ENCODE measurements at regions not wholly inside any gene's neighbourhood (a gene's known extent, or its start where the extent isn't known, plus 50 kb on each side); places are given as distances from the start of the nearest gene placed in this dataset.

- TF ChIP-seq EZH2phosphoT487 (IDR thresholded peaks at IDR 0.05; ENCODE audit: borderline replicate concordance, low read length) (no peak), EZH2 (IDR thresholded peaks at IDR 0.05; ENCODE audit: low read length, unreplicated experiment) (no peak), CTCF (conservative IDR thresholded peaks at IDR 0.05; ENCODE audit: low read depth, low read length) (no peak)
- H2AFZ ChIP-seq (ENCODE audit: low read length): no peak overlapping the region
- H3K27me3 ChIP-seq (ENCODE audit: low read length): no peaks in the 10 kb centered on the region
- H3K9me3 ChIP-seq (ENCODE audit: low read length): no peaks in the 10 kb centered on the region
- DNase-seq: no peak
- no peaks in the 10 kb centered on the region for H4K20me1 ChIP-seq (ENCODE audit: low read length)
- intact Hi-C loops (cut with micrococcal nuclease): no loop called here
- CTCF ChIA-PET: no interaction called here
- H3K4me3 ChIP-seq (ENCODE audit: low read length): no peak overlapping the region
- no peaks in the 10 kb centered on the region for H3K36me3 ChIP-seq (ENCODE audit: low read depth, low read length)
- POLR2A ChIA-PET (ENCODE audit: unreplicated experiment): interaction anchor here (0.7 kb wide), 1 partner anchor 1112 kb away, joined by 4 read pairs; no protein-coding TSS in a partner anchor
- H3F3A ChIP-seq (ENCODE audit: low read length, unreplicated experiment): peaks cover 5% of the 10 kb centered on the region
- H3K4me2 ChIP-seq (ENCODE audit: low read length): no peak overlapping the region
- H3K79me2 ChIP-seq (ENCODE audit: low read length): no peaks in the 10 kb centered on the region
- no TSS peak for BruUV-seq (replicated peaks)
- H3K9me2 ChIP-seq (replicated peaks; ENCODE audit: low read length): no peaks in the 10 kb centered on the region
- no peak for ATAC-seq
- no peak overlapping the region for H3K9ac ChIP-seq (ENCODE audit: low read length)
- no peak overlapping the region for H3K27ac ChIP-seq (ENCODE audit: low read length)
- peaks cover 12% of the 10 kb centered on the region for H3K4me1 ChIP-seq (ENCODE audit: insufficient read depth, low read length)
These were observed 83.7 kb upstream of the BTG1 start for GRCh38 chr12:92229381-92229780.

DNA sequence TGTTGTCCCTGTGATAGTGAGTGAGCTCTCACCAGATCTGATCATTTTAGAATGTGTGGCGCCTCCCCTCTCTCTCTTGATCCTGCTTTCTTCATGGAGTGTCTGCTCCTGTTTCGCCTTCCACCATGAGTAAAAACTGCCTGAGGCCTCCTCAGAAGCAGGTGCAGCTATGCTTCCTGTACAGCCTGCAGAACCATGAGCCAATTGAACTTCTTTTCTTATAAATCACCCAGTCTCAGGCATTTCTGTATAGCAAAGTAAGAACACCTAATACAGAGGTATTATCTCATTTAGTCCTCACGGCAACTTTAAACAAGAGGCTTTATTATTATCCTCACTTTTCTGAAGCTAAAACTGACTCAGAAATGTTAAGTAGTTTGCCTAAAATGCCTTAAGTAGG lies 81.3 kb upstream of the BTG1 start:
- H3K4me3 ChIP-seq (ENCODE audit: low read length): no peak overlapping the region
- no peaks in the 10 kb centered on the region for H3K27me3 ChIP-seq (ENCODE audit: low read length)
- ATAC-seq (no peak), DNase-seq (no peak)
- no TSS peak for BruUV-seq (replicated peaks)
- no peaks in the 10 kb centered on the region for H3K9me2 ChIP-seq (replicated peaks; ENCODE audit: low read length)
- POLR2A ChIA-PET (ENCODE audit: unreplicated experiment): interaction anchor here (0.6 kb wide), 1 partner anchor 528 kb away, joined by 4 read pairs; no protein-coding TSS in a partner anchor
- no peaks in the 10 kb centered on the region for H3K9me3 ChIP-seq (ENCODE audit: low read length)
- no peak overlapping the region for H3K9ac ChIP-seq (ENCODE audit: low read length)
- H3K4me1 ChIP-seq (ENCODE audit: insufficient read depth, low read length): peaks cover 13% of the 10 kb centered on the region
- TF ChIP-seq EZH2 (IDR thresholded peaks at IDR 0.05; ENCODE audit: low read length, unreplicated experiment): no peak
- TF ChIP-seq CTCF (conservative IDR thresholded peaks at IDR 0.05; ENCODE audit: low read depth, low read length): no peak
- no peak for TF ChIP-seq EZH2phosphoT487 (IDR thresholded peaks at IDR 0.05; ENCODE audit: borderline replicate concordance, low read length)
- intact Hi-C loops (cut with micrococcal nuclease): no loop called here
- CTCF ChIA-PET: no interaction called here
- H3K36me3 ChIP-seq (ENCODE audit: low read depth, low read length): no peaks in the 10 kb centered on the region
- H3F3A ChIP-seq (ENCODE audit: low read length, unreplicated experiment): peaks cover 5% of the 10 kb centered on the region
- H3K79me2 ChIP-seq (ENCODE audit: low read length): no peaks in the 10 kb centered on the region
- no peak overlapping the region for H2AFZ ChIP-seq (ENCODE audit: low read length)
- H3K4me2 ChIP-seq (ENCODE audit: low read length): no peak overlapping the region
- no peak overlapping the region for H3K27ac ChIP-seq (ENCODE audit: low read length)
- no peaks in the 10 kb centered on the region for H4K20me1 ChIP-seq (ENCODE audit: low read length)

DNA sequence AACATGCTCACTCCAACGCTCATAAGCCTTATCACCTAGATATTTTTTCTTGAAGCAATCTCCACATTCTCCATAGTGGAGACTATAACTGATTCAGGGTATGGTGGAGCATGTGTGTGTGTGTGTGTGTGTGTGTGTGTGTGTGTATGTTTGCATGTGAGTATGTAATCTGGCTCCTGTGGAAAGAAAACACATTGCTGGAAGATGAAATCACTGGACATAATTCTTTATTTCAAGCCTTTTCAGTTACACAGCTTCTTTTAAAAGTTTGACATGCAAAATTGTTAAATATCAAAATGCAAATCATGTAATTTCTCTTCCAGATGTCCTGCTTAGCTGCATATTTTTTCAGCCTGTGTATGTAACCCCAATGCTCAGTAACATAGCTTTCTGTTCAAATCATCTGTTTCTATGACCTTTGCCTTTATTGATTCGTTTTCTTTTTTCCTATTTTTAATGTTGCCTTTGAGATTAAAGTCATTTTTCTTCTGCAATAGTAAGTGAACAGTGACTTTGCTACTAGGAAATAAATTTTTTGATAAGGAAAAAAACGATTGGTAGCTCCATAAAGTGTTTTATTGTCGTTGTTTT lies 80.5 kb upstream of the BTG1 start:
- H3K79me2 ChIP-seq (ENCODE audit: low read length): no peaks in the 10 kb centered on the region
- no peak overlapping the region for H2AFZ ChIP-seq (ENCODE audit: low read length)
- no peak overlapping the region for H3K4me2 ChIP-seq (ENCODE audit: low read length)
- no peaks in the 10 kb centered on the region for H3K27me3 ChIP-seq (ENCODE audit: low read length)
- no peak overlapping the region for H3K9ac ChIP-seq (ENCODE audit: low read length)
- ChIA-PET CTCF (no interaction called here), POLR2A (ENCODE audit: unreplicated experiment) (no interaction called here)
- no peak for DNase-seq
- peaks cover 13% of the 10 kb centered on the region for H3K4me1 ChIP-seq (ENCODE audit: insufficient read depth, low read length)
- no peak for ATAC-seq
- no peak overlapping the region for H3K4me3 ChIP-seq (ENCODE audit: low read length)
- intact Hi-C loops (cut with micrococcal nuclease): no loop called here
- no peaks in the 10 kb centered on the region for H3K9me2 ChIP-seq (replicated peaks; ENCODE audit: low read length)
- no peak overlapping the region for H3K27ac ChIP-seq (ENCODE audit: low read length)
- no peaks in the 10 kb centered on the region for H3K9me3 ChIP-seq (ENCODE audit: low read length)
- TF ChIP-seq EZH2phosphoT487 (IDR thresholded peaks at IDR 0.05; ENCODE audit: borderline replicate concordance, low read length) (no peak), EZH2 (IDR thresholded peaks at IDR 0.05; ENCODE audit: low read length, unreplicated experiment) (no peak), CTCF (conservative IDR thresholded peaks at IDR 0.05; ENCODE audit: low read depth, low read length) (no peak)
- H3K36me3 ChIP-seq (ENCODE audit: low read depth, low read length): no peaks in the 10 kb centered on the region
- peaks cover 5% of the 10 kb centered on the region for H3F3A ChIP-seq (ENCODE audit: low read length, unreplicated experiment)
- no peaks in the 10 kb centered on the region for H4K20me1 ChIP-seq (ENCODE audit: low read length)
- no TSS peak for BruUV-seq (replicated peaks)
